ENCODE measurements at regions not wholly inside any gene's neighbourhood (a gene's known extent, or its start where the extent isn't known, plus 50 kb on each side); places are given as distances from the start of the nearest gene placed in this dataset.

- TF ChIP-seq ZSCAN30 (CRISPR knock-in tag; IDR thresholded peaks at IDR 0.05) (no peak), EP300 (IDR thresholded peaks at IDR 0.05; ENCODE audit: low read depth in 2 of 2, low read length in 2 of 2) (no peak), EP300 (CRISPR knock-in tag; IDR thresholded peaks at IDR 0.05; ENCODE audit: borderline replicate concordance) (no peak)
Observed at GRCh38 chr9:65458465-65458864, 173.5 kb upstream of the FOXD4L5 start.

Data from HepG2 (cell line).